SK-N-SH treated with all-trans-retinoic acid at 6 μM for 48 hours (cell line): ENCODE measurements at regions not wholly inside any gene's neighbourhood (a gene's known extent, or its start where the extent isn't known, plus 50 kb on each side); places are given as distances from the start of the nearest gene placed in this dataset.

Source experiments
- ATAC-seq: fragments of 200-7000 bp; cut with Tn5 transposase; 3 replicates; pipeline ENCODE4 v1.9.1; 2020; ENCODE audit warnings: mild to moderate bottlenecking, moderate library complexity
- ARNTL ChIP-seq: fragments of 450-650 bp; formaldehyde crosslinking; IDR thresholded peaks from 2 replicates; pipeline ENCODE4 v1.5.0; 2020; ENCODE audit warnings: low read depth, mild to moderate bottlenecking, moderate library complexity, borderline replicate concordance
- BACH2 ChIP-seq: fragments of 250-450 bp; sonication (Bioruptor Pico); IDR thresholded peaks from 2 replicates; pipeline ENCODE4 v1.9.0; 2021; ENCODE audit warnings: mild to moderate bottlenecking, borderline replicate concordance
- CSDC2 ChIP-seq: fragments of 250-450 bp; sonication (Bioruptor Pico); IDR thresholded peaks from 2 replicates; pipeline ENCODE4 v1.5.0; 2020; ENCODE audit warnings: mild to moderate bottlenecking, moderate library complexity
- ESRRG ChIP-seq: fragments of 250-450 bp; sonication (Bioruptor Pico); IDR thresholded peaks from 2 replicates; pipeline ENCODE4 v1.6.1; 2021; ENCODE audit warnings: mild to moderate bottlenecking
- GLIS3 ChIP-seq: fragments of 250-450 bp; sonication (Bioruptor Pico); IDR thresholded peaks from 2 replicates; pipeline ENCODE4 v1.5.0; 2020; ENCODE audit warnings: mild to moderate bottlenecking, moderate library complexity
- ISL1 ChIP-seq: fragments of 250-450 bp; sonication (Bioruptor Pico); IDR thresholded peaks from 2 replicates; pipeline ENCODE4 v2.1.2; 2022; ENCODE audit warnings: mild to moderate bottlenecking, moderate library complexity
- OSR1 ChIP-seq: fragments of 250-450 bp; sonication (Bioruptor Pico); IDR thresholded peaks from 2 replicates; pipeline ENCODE4 v1.8.0; 2022; ENCODE audit warnings: moderate library complexity, mild to moderate bottlenecking, inconsistent platforms
- PPARA ChIP-seq: fragments of 250-450 bp; sonication (Bioruptor Pico); IDR thresholded peaks from 2 replicates; pipeline ENCODE4 v1.5.0; 2020; ENCODE audit warnings: mild to moderate bottlenecking, borderline replicate concordance
- RARB ChIP-seq: fragments of 250-450 bp; sonication (Bioruptor Pico); IDR thresholded peaks from 2 replicates; pipeline ENCODE4 v1.8.0; 2021; ENCODE audit warnings: mild to moderate bottlenecking, moderate library complexity
- SNAI2 ChIP-seq: fragments of 250-450 bp; sonication (Bioruptor Pico); IDR thresholded peaks from 2 replicates; pipeline ENCODE4 v1.5.0; 2020; ENCODE audit warnings: mild to moderate bottlenecking, moderate library complexity
- TOX ChIP-seq: fragments of 250-450 bp; sonication (Bioruptor Pico); IDR thresholded peaks from 2 replicates; pipeline ENCODE4 v1.8.0; 2021; ENCODE audit warnings: mild to moderate bottlenecking, moderate library complexity, borderline replicate concordance
- ZC3H10 ChIP-seq: fragments of 250-450 bp; sonication (Bioruptor Pico); IDR thresholded peaks from 2 replicates; pipeline ENCODE4 v1.5.1; 2021; ENCODE audit warnings: mild to moderate bottlenecking, moderate library complexity
- ZFP3 ChIP-seq: fragments of 250-450 bp; sonication (Bioruptor Pico); IDR thresholded peaks from 2 replicates; pipeline ENCODE4 v1.5.0; 2020; ENCODE audit warnings: mild to moderate bottlenecking, moderate library complexity
- ZFP30 ChIP-seq: fragments of 450-650 bp; formaldehyde crosslinking; IDR thresholded peaks from 2 replicates; pipeline ENCODE4 v1.5.0; 2022; ENCODE audit warnings: mild to moderate bottlenecking, moderate library complexity
- ZNF565 ChIP-seq: fragments of 450-650 bp; formaldehyde crosslinking; conservative IDR thresholded peaks from 2 replicates; pipeline ENCODE4 v1.5.0; 2020; ENCODE audit warnings: low read depth, mild to moderate bottlenecking, moderate library complexity
- TF ChIP-seq, protein P1 (sequence below): fragments of 250-450 bp; sonication (Bioruptor Pico); IDR thresholded peaks from 2 replicates; pipeline ENCODE4 v1.5.0; 2020; ENCODE audit warnings: mild to moderate bottlenecking, moderate library complexity
- TF ChIP-seq, protein P2 (sequence below): fragments of 250-450 bp; sonication (Bioruptor Pico); IDR thresholded peaks from 2 replicates; pipeline ENCODE4 v1.8.0; 2021; ENCODE audit warnings: low read depth, mild to moderate bottlenecking, moderate library complexity, borderline replicate concordance
- TF ChIP-seq, protein P3 (sequence below): fragments of 250-450 bp; sonication (Bioruptor Pico); IDR thresholded peaks from 2 replicates; pipeline ENCODE4 v1.8.0; 2020; ENCODE audit warnings: mild to moderate bottlenecking, moderate library complexity, borderline replicate concordance
- TF ChIP-seq, protein P4 (sequence below): fragments of 250-450 bp; sonication (Bioruptor Pico); IDR thresholded peaks from 2 replicates; pipeline ENCODE4 v1.5.1; 2020; ENCODE audit warnings: low read depth, mild to moderate bottlenecking, moderate library complexity
- TF ChIP-seq, protein P5 (sequence below): fragments of 250-450 bp; sonication (Bioruptor Pico); IDR thresholded peaks from 2 replicates; pipeline ENCODE4 v1.5.1; 2021; ENCODE audit warnings: mild to moderate bottlenecking, moderate library complexity

DNA sequence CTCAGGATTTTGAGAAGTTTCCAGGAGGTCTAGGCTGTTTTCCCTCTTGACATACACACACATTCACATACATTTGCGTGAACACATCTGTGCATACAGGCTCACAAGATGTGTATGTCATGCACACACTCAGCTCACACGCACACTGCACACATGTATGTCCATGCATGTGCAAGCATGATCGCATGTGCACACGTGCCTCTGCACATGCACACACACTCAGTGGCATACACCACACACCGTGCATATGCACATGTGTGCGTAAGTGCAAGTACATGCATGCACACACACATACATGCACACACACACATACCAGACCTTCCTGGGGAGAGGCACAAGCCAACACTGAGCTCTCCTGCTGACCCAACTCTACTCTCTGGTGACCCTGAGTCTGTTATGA lies 171.4 kb downstream of the RBFOX3 start (continued):
- TF ChIP-seq ZC3H10 (CRISPR knock-in tag) (no peak), TOX (CRISPR knock-in tag) (no peak)

DNA sequence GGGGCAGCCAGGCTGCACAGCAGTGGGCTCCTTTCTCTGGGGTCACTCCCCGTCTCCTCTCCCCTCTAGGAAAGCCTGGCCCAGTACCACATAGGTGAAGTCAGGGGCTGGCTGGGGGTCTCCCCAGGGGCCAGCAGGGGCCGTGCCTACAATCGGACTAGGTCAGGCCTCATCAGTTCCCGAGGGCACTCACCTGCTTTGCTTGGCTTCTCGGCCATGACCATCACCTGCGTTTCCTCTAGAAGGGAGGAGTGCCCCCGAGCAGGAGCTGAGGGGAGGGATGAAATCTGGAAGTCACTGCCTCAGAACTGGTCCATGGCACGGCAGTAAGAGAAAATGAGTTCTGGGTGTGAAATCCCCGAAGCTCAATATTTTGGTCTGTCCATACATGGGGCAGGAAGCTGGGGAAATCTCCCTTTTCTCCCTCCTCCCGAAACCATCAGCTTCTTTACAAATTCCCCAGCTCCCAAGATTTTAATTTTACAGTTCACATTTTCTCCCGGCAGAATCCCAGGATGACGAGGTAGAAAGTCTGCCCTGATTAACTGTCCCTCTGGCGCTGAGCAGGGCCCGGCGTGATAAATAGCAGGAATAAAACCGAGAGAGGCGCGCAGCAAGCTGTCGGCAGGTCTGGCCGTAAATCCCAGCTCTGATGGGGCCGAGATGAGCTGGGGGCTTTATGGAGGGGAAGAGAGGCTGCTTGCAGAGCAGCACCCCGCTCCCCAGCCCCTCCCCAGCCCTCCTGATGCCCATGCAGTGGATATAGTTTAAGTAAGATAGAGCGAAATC lies 172.1 kb downstream of the RBFOX3 start:
- ATAC-seq: no peak

DNA sequence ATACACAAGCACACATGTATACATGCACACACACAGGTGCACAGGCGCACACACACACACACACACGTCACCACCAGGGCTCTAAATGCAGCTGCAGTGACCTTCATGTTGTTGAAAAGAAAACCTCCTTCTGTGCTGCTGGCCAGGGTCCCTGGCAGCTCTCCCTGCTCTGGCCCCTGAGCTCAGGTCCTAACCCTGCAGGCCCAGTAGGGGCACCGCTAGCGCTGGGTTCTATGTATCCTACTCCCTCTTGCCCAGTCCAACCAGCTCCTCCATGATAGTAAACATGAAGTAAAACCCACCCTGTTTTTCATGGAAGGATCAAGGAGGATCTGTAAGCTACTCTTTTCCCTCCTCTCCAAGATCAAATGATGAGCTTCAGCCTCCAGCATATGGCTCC lies 172.8 kb downstream of the RBFOX3 start:
- TF ChIP-seq, protein P1, sequence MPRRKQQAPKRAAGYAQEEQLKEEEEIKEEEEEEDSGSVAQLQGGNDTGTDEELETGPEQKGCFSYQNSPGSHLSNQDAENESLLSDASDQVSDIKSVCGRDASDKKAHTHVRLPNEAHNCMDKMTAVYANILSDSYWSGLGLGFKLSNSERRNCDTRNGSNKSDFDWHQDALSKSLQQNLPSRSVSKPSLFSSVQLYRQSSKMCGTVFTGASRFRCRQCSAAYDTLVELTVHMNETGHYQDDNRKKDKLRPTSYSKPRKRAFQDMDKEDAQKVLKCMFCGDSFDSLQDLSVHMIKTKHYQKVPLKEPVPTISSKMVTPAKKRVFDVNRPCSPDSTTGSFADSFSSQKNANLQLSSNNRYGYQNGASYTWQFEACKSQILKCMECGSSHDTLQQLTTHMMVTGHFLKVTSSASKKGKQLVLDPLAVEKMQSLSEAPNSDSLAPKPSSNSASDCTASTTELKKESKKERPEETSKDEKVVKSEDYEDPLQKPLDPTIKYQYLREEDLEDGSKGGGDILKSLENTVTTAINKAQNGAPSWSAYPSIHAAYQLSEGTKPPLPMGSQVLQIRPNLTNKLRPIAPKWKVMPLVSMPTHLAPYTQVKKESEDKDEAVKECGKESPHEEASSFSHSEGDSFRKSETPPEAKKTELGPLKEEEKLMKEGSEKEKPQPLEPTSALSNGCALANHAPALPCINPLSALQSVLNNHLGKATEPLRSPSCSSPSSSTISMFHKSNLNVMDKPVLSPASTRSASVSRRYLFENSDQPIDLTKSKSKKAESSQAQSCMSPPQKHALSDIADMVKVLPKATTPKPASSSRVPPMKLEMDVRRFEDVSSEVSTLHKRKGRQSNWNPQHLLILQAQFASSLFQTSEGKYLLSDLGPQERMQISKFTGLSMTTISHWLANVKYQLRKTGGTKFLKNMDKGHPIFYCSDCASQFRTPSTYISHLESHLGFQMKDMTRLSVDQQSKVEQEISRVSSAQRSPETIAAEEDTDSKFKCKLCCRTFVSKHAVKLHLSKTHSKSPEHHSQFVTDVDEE (CRISPR knock-in tag): no peak
- TF ChIP-seq OSR1 (CRISPR knock-in tag) (no peak), RARB (no peak), ZNF565 (CRISPR knock-in tag) (no peak), ZFP30 (no peak), ARNTL (no peak), ISL1 (CRISPR knock-in tag) (no peak), TOX (CRISPR knock-in tag) (no peak), ESRRG (CRISPR knock-in tag) (no peak), CSDC2 (CRISPR knock-in tag) (no peak), ZFP3 (CRISPR knock-in tag) (no peak), GLIS3 (no peak)
- TF ChIP-seq, protein P2, sequence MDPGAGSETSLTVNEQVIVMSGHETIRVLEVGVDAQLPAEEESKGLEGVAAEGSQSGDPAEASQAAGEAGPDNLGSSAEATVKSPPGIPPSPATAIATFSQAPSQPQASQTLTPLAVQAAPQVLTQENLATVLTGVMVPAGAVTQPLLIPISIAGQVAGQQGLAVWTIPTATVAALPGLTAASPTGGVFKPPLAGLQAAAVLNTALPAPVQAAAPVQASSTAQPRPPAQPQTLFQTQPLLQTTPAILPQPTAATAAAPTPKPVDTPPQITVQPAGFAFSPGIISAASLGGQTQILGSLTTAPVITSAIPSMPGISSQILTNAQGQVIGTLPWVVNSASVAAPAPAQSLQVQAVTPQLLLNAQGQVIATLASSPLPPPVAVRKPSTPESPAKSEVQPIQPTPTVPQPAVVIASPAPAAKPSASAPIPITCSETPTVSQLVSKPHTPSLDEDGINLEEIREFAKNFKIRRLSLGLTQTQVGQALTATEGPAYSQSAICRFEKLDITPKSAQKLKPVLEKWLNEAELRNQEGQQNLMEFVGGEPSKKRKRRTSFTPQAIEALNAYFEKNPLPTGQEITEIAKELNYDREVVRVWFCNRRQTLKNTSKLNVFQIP (CRISPR knock-in tag): no peak
- TF ChIP-seq, protein P3, sequence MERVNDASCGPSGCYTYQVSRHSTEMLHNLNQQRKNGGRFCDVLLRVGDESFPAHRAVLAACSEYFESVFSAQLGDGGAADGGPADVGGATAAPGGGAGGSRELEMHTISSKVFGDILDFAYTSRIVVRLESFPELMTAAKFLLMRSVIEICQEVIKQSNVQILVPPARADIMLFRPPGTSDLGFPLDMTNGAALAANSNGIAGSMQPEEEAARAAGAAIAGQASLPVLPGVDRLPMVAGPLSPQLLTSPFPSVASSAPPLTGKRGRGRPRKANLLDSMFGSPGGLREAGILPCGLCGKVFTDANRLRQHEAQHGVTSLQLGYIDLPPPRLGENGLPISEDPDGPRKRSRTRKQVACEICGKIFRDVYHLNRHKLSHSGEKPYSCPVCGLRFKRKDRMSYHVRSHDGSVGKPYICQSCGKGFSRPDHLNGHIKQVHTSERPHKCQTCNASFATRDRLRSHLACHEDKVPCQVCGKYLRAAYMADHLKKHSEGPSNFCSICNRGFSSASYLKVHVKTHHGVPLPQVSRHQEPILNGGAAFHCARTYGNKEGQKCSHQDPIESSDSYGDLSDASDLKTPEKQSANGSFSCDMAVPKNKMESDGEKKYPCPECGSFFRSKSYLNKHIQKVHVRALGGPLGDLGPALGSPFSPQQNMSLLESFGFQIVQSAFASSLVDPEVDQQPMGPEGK (CRISPR knock-in tag): no peak
- TF ChIP-seq, protein P4, sequence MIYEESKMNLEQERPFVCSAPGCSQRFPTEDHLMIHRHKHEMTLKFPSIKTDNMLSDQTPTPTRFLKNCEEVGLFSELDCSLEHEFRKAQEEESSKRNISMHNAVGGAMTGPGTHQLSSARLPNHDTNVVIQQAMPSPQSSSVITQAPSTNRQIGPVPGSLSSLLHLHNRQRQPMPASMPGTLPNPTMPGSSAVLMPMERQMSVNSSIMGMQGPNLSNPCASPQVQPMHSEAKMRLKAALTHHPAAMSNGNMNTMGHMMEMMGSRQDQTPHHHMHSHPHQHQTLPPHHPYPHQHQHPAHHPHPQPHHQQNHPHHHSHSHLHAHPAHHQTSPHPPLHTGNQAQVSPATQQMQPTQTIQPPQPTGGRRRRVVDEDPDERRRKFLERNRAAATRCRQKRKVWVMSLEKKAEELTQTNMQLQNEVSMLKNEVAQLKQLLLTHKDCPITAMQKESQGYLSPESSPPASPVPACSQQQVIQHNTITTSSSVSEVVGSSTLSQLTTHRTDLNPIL: no peak
- no peak for ATAC-seq

More for the DNA sequence above, 172.1 kb downstream of the RBFOX3 start:
- TF ChIP-seq SNAI2 (CRISPR knock-in tag) (no peak), PPARA (CRISPR knock-in tag) (no peak), ZNF565 (CRISPR knock-in tag) (no peak), ESRRG (CRISPR knock-in tag) (no peak), ZFP3 (CRISPR knock-in tag) (no peak), CSDC2 (CRISPR knock-in tag) (no peak), BACH2 (CRISPR knock-in tag) (no peak)
- TF ChIP-seq, protein P2 (CRISPR knock-in tag): no peak
- TF ChIP-seq, protein P1 (CRISPR knock-in tag): no peak
- TF ChIP-seq, protein P5, sequence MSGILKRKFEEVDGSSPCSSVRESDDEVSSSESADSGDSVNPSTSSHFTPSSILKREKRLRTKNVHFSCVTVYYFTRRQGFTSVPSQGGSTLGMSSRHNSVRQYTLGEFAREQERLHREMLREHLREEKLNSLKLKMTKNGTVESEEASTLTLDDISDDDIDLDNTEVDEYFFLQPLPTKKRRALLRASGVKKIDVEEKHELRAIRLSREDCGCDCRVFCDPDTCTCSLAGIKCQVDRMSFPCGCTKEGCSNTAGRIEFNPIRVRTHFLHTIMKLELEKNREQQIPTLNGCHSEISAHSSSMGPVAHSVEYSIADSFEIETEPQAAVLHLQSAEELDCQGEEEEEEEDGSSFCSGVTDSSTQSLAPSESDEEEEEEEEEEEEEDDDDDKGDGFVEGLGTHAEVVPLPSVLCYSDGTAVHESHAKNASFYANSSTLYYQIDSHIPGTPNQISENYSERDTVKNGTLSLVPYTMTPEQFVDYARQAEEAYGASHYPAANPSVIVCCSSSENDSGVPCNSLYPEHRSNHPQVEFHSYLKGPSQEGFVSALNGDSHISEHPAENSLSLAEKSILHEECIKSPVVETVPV (CRISPR knock-in tag): no peak
